ENCODE measurements at regions not wholly inside any gene's neighbourhood (a gene's known extent, or its start where the extent isn't known, plus 50 kb on each side); places are given as distances from the start of the nearest gene placed in this dataset.

- TF ChIP-seq EZH2phosphoT487 (conservative IDR thresholded peaks at IDR 0.05; ENCODE audit: low read length) (no peak), CTCF (IDR thresholded peaks at IDR 0.05; ENCODE audit: insufficient read depth, low read length, poor library complexity, severe bottlenecking) (no peak)
These were observed 603.0 kb upstream of the KLHL4 start for GRCh38 chrX:86914569-86914968.

DNA sequence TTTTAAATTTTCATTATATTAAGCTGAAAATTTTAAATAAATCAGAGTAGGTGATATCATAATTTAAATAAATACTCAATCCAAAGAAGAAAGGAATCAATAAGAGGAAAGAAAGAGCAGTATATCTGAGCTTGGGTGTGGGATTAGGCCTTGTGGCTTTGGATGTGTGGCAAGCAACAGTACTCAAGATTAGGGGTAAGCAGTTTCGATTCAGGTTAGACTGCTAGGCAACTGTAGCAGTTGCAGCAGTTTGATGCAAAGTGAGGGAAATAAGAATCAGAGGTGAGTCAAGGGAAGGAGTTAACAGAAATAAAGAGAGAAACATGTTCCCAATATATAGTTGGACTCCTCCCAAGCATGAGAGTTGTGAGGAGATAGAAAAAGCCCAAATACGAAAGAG lies 599.6 kb upstream of the KLHL4 start:
- Histone ChIP-seq H2AFZ (ENCODE audit: low read depth, low read length, severe bottlenecking) (no peak overlapping the region), H3K4me3 (ENCODE audit: insufficient read depth, low read length, poor library complexity, severe bottlenecking) (no peak overlapping the region), H3K4me2 (ENCODE audit: low read depth, low read length, poor library complexity, severe bottlenecking) (no peak overlapping the region), H3K9me3 (ENCODE audit: insufficient read depth, low read length) (no peaks in the 10 kb centered on the region), H3K27ac (ENCODE audit: low read depth, low read length) (no peak overlapping the region), H3F3A (ENCODE audit: insufficient read depth) (no peaks in the 10 kb centered on the region), H3K9ac (ENCODE audit: low read length) (no peak overlapping the region), H4K20me1 (ENCODE audit: low read depth, low read length) (no peaks in the 10 kb centered on the region), H3K79me2 (ENCODE audit: insufficient read depth, low read length) (no peaks in the 10 kb centered on the region), H3K36me3 (ENCODE audit: low read length) (no peaks in the 10 kb centered on the region), H3K9me2 (replicated peaks; ENCODE audit: insufficient read depth, low read length) (no peaks in the 10 kb centered on the region), H3K27me3 (ENCODE audit: low read length) (no peaks in the 10 kb centered on the region)
- TF ChIP-seq EZH2phosphoT487 (conservative IDR thresholded peaks at IDR 0.05; ENCODE audit: low read length) (no peak), CTCF (IDR thresholded peaks at IDR 0.05; ENCODE audit: insufficient read depth, low read length, poor library complexity, severe bottlenecking) (no peak)

More at GRCh38 chrX:86914569-86914968, 603.0 kb upstream of the KLHL4 start:
- H3K4me2 ChIP-seq (ENCODE audit: low read depth, low read length, poor library complexity, severe bottlenecking): no peak overlapping the region
- H3K27ac ChIP-seq (ENCODE audit: low read depth, low read length): no peak overlapping the region
- no peaks in the 10 kb centered on the region for H3K9me3 ChIP-seq (ENCODE audit: insufficient read depth, low read length)
- H2AFZ ChIP-seq (ENCODE audit: low read depth, low read length, severe bottlenecking): no peak overlapping the region
- H3F3A ChIP-seq (ENCODE audit: insufficient read depth): no peaks in the 10 kb centered on the region
- H3K36me3 ChIP-seq (ENCODE audit: low read length): no peaks in the 10 kb centered on the region
- no peaks in the 10 kb centered on the region for H3K9me2 ChIP-seq (replicated peaks; ENCODE audit: insufficient read depth, low read length)
- H3K27me3 ChIP-seq (ENCODE audit: low read length): no peaks in the 10 kb centered on the region
- H3K4me3 ChIP-seq (ENCODE audit: insufficient read depth, low read length, poor library complexity, severe bottlenecking): no peak overlapping the region
- H4K20me1 ChIP-seq (ENCODE audit: low read depth, low read length): no peaks in the 10 kb centered on the region
- H3K9ac ChIP-seq (ENCODE audit: low read length): no peak overlapping the region
- no peaks in the 10 kb centered on the region for H3K79me2 ChIP-seq (ENCODE audit: insufficient read depth, low read length)

DNA sequence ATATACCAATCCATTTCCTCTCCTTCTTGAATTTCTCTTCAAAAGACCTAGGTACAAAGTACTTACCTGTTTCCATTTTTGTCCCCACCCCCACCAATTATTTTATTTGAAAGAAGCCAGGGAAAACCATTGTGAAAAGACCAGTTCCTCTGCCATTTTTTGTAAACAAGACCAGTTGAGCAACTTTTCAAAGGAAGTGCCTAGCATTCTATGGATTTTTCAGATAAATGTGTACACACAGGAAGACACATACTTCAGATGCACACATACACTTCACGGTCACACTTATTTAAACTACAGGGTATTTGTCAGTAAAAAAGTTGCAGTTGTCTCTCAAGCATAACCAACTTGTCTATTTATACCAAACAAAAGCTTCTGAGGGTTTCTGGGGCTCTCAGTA lies 587.2 kb upstream of the KLHL4 start:
- Histone ChIP-seq H4K20me1 (ENCODE audit: low read depth, low read length) (no peaks in the 10 kb centered on the region), H3K9me2 (replicated peaks; ENCODE audit: insufficient read depth, low read length) (no peaks in the 10 kb centered on the region), H3K9me3 (ENCODE audit: insufficient read depth, low read length) (no peaks in the 10 kb centered on the region), H3K9ac (ENCODE audit: low read length) (no peak overlapping the region), H3K36me3 (ENCODE audit: low read length) (no peaks in the 10 kb centered on the region), H2AFZ (ENCODE audit: low read depth, low read length, severe bottlenecking) (no peak overlapping the region), H3K4me3 (ENCODE audit: insufficient read depth, low read length, poor library complexity, severe bottlenecking) (no peak overlapping the region), H3K4me2 (ENCODE audit: low read depth, low read length, poor library complexity, severe bottlenecking) (no peak overlapping the region), H3K79me2 (ENCODE audit: insufficient read depth, low read length) (no peaks in the 10 kb centered on the region), H3K27me3 (ENCODE audit: low read length) (no peaks in the 10 kb centered on the region), H3K27ac (ENCODE audit: low read depth, low read length) (no peak overlapping the region), H3F3A (ENCODE audit: insufficient read depth) (no peaks in the 10 kb centered on the region)
- TF ChIP-seq CTCF (IDR thresholded peaks at IDR 0.05; ENCODE audit: insufficient read depth, low read length, poor library complexity, severe bottlenecking): no peak
- no peak for TF ChIP-seq EZH2phosphoT487 (conservative IDR thresholded peaks at IDR 0.05; ENCODE audit: low read length)
